B cell (primary cell): ENCODE measurements at regions not wholly inside any gene's neighbourhood (a gene's known extent, or its start where the extent isn't known, plus 50 kb on each side); places are given as distances from the start of the nearest gene placed in this dataset.

ENCODE experiments used
- ATAC-seq: fragments of 200-7000 bp; cut with Tn5 transposase; one replicate; pipeline ENCODE4 v1.10.0; 2021; ENCODE audit warnings: low read depth, mild to moderate bottlenecking, moderate number of reproducible peaks, moderate library complexity
- CTCF ChIA-PET: fragments of 350-600 bp; sonication (Branson Sonifier 250); formaldehyde crosslinking; loops from one replicate; lab custom pipeline; 2021; ENCODE audit warnings: antibody characterized with exemption, inconsistent platforms; lab: Charles Lee
- POLR2A ChIA-PET: fragments of 350-600 bp; sonication (Branson Sonifier 250); formaldehyde crosslinking; loops from one replicate; lab custom pipeline; 2021; ENCODE audit warnings: antibody characterized with exemption; lab: Charles Lee
- DNase-seq: peaks from one replicate; pipeline ENCODE4 v3.0.0; 2013
- H2AFZ ChIP-seq: 2 replicates; pipeline ENCODE4 v1.6.1; 2012; ENCODE audit warnings: mild to moderate bottlenecking, low read depth, low read length; ENCODE audit not compliant: insufficient read depth, poor library complexity, severe bottlenecking
- H3K27ac ChIP-seq, 2 donors: 1 replicate in 1 of 2; 2 replicates in 1 of 2; pipeline ENCODE4 v1.5.1; 2012 to 2013; ENCODE audit warnings: low read length in 2 of 2, mild to moderate bottlenecking in 2 of 2, moderate library complexity in 1 of 2
- H3K27me3 ChIP-seq, 4 experiments: fragments of 200-600 bp in 1 of 4; sonication (generic) in 1 of 4; replicated peaks in 1 of 4; 1 replicate in 2 of 4; 2 replicates in 2 of 4; pipeline versions ENCODE4 v1.6.1 to v1.7.0; 2013 to 2016; ENCODE audit warnings: low read length in 3 of 4, mild to moderate bottlenecking in 2 of 4, mixed read lengths in 1 of 4, moderate library complexity in 1 of 4; ENCODE audit not compliant: insufficient read depth in 4 of 4, control insufficient read depth in 3 of 4; ENCODE audit errors: control extremely low read depth in 1 of 4
- H3K36me3 ChIP-seq, 2 experiments: replicated peaks in 1 of 2; 1 replicate in 1 of 2; 2 replicates in 1 of 2; pipeline versions ENCODE4 v1.6.1 to v1.7.1; 2013; ENCODE audit warnings: low read length in 1 of 2; ENCODE audit not compliant: insufficient read depth in 2 of 2, control insufficient read depth in 1 of 2; ENCODE audit errors: control extremely low read depth in 1 of 2, extremely low read depth in 1 of 2
- H3K4me1 ChIP-seq, 2 donors: fragments of 200-600 bp in 1 of 2; sonication (generic) in 1 of 2; 1 replicate in 1 of 2; 2 replicates in 1 of 2; pipeline versions ENCODE4 v1.5.1 to v1.6.1; 2013 to 2017; ENCODE audit warnings: low read length in 2 of 2; ENCODE audit not compliant: control insufficient read depth in 2 of 2, insufficient read depth in 2 of 2
- H3K4me2 ChIP-seq: replicated peaks from 2 replicates; pipeline ENCODE3; 2012; ENCODE audit warnings: mild to moderate bottlenecking, low read depth, low read length; ENCODE audit not compliant: poor library complexity, severe bottlenecking
- H3K4me3 ChIP-seq, 5 experiments: fragments of 200-600 bp in 1 of 5; sonication (generic) in 1 of 5; 1 replicate in 3 of 5; 2 replicates in 2 of 5; pipeline versions ENCODE4 v1.5.1 to v1.7.0; 2011 to 2016; ENCODE audit warnings: low read length in 4 of 5, mild to moderate bottlenecking in 4 of 5, low read depth in 2 of 5, control low read depth in 1 of 5, moderate library complexity in 1 of 5; ENCODE audit not compliant: insufficient read depth in 1 of 5; ENCODE audit errors: control extremely low read depth in 1 of 5, extremely low read depth in 1 of 5
- H3K79me2 ChIP-seq: fragments of 200-600 bp; sonication (generic); one replicate; pipeline ENCODE4 v1.6.0; 2016; ENCODE audit warnings: low read length; ENCODE audit not compliant: control insufficient read depth, insufficient read depth
- H3K9ac ChIP-seq: fragments of 200-600 bp; sonication (generic); 2 replicates; pipeline ENCODE4 v1.6.1; 2017; ENCODE audit warnings: mild to moderate bottlenecking, low read length, moderate library complexity
- H3K9me3 ChIP-seq, 3 donors: one replicate each; pipeline versions ENCODE4 v1.6.1 to v1.7.1; 2013; ENCODE audit warnings: low read length in 2 of 3; ENCODE audit not compliant: control insufficient read depth in 2 of 3, insufficient read depth in 1 of 3; ENCODE audit errors: control extremely low read depth in 1 of 3
- H4K20me1 ChIP-seq: 2 replicates; pipeline ENCODE4 v1.6.0; 2012; ENCODE audit warnings: mild to moderate bottlenecking, low read length; ENCODE audit not compliant: insufficient read depth, control insufficient read depth, poor library complexity, severe bottlenecking
- H3K27ac Mint-ChIP-seq: one replicate; pipeline ENCODE4 v1.8.0; 2021; ENCODE audit warnings: mixed read lengths
- H3K27me3 Mint-ChIP-seq: one replicate; pipeline ENCODE4 v1.8.0; 2021; ENCODE audit warnings: mixed read lengths
- H3K4me1 Mint-ChIP-seq: one replicate; pipeline ENCODE4 v1.8.0; 2021; ENCODE audit warnings: mixed read lengths
- H3K4me3 Mint-ChIP-seq: one replicate; pipeline ENCODE4 v1.8.0; 2021; ENCODE audit warnings: mixed read lengths
- H3K9me3 Mint-ChIP-seq: one replicate; pipeline ENCODE4 v1.8.0; 2022; ENCODE audit warnings: mixed read lengths; ENCODE audit not compliant: insufficient read depth
- EZH2 ChIP-seq: IDR thresholded peaks from 2 replicates; pipeline ENCODE4 v1.6.1; 2012; ENCODE audit warnings: borderline replicate concordance, low read depth, mild to moderate bottlenecking, moderate library complexity, low read length; ENCODE audit not compliant: insufficient read depth, poor library complexity, severe bottlenecking
- WGBS: methylation state at CpG from one replicate; pipeline ENCODE4 v1.1.5; 2013; ENCODE audit warnings: missing lambda C conversion rate; ENCODE audit not compliant: insufficient coverage; 5-methylcytosine and 5-hydroxymethylcytosine counted together
- intact Hi-C: fragments of 100-400 bp; cut with micrococcal nuclease; formaldehyde crosslinking; loops from one replicate; pipeline ENCODE4 v1.10.0; 2022
- TF ChIP-seq, protein P1 (sequence below): fragments of 200-600 bp; IDR thresholded peaks from one replicate; pipeline ENCODE4 v1.8.0; 2022; ENCODE audit warnings: antibody characterized with exemption, mild to moderate bottlenecking

DNA sequence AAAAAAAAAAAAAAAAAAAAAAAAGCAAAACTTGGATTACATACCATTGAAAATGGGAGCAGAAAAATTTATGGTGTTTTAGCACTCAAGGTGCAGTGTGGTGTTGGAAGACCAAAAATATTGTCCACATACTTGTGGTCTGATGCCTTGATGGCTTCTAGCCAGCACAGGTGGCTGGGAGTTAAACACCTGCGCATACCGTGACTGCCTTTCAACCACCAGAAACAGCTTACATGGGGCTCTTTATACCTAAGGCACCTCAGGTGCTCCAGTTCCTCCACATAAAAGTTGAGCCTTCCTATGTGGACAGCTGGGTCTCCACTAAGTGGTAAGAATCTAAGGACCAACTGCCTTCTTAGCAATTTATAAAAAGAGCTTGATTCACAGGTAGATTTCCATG lies 802.6 kb upstream of the CELF4 start:
- Mint-ChIP-seq H3K4me1 (no peaks in the 10 kb centered on the region), H3K4me3 (no peak overlapping the region), H3K27ac (no peak overlapping the region), H3K27me3 (no peaks in the 10 kb centered on the region), H3K9me3 (no peaks in the 10 kb centered on the region)
- Histone ChIP-seq H4K20me1 (no peaks in the 10 kb centered on the region), H3K4me1 (no peaks in the 10 kb centered on the region), H3K27me3 (no peaks in the 10 kb centered on the region), H3K4me2 (no peak overlapping the region), H3K79me2 (no peaks in the 10 kb centered on the region), H3K27ac (no peak overlapping the region), H3K4me3 (no peak overlapping the region), H2AFZ (no peak overlapping the region), H3K9ac (no peak overlapping the region), H3K9me3 (no peaks in the 10 kb centered on the region), H3K36me3 (no peaks in the 10 kb centered on the region)
- WGBS = 100% methylated on average over 2 of the region's 2 CpGs
- DNase-seq (no peak), ATAC-seq (no peak)
- POLR2A ChIA-PET = no interaction called here
- CTCF ChIA-PET = no interaction called here
- TF ChIP-seq EZH2 = no peak
- TF ChIP-seq, protein P1, sequence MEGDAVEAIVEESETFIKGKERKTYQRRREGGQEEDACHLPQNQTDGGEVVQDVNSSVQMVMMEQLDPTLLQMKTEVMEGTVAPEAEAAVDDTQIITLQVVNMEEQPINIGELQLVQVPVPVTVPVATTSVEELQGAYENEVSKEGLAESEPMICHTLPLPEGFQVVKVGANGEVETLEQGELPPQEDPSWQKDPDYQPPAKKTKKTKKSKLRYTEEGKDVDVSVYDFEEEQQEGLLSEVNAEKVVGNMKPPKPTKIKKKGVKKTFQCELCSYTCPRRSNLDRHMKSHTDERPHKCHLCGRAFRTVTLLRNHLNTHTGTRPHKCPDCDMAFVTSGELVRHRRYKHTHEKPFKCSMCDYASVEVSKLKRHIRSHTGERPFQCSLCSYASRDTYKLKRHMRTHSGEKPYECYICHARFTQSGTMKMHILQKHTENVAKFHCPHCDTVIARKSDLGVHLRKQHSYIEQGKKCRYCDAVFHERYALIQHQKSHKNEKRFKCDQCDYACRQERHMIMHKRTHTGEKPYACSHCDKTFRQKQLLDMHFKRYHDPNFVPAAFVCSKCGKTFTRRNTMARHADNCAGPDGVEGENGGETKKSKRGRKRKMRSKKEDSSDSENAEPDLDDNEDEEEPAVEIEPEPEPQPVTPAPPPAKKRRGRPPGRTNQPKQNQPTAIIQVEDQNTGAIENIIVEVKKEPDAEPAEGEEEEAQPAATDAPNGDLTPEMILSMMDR = no peak
- intact Hi-C loops = no loop called here

DNA sequence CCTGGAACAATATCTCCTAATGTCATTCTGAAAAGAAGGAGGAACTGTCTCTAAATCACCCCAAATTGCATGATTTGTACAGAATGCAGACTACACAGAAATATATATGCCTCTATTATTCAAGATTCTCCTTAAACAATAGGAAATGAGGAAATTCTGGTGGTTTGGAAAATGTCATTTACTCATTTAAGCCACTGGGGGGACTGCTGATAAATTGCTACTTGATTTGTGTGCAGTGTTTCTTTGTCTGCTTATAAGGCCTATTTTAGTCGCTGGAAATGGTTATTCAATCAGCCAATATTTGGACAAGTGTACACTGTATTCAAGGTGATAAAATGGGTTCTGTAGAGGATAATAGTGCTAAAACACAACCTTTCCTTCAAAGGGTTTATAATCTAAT lies 801.9 kb upstream of the CELF4 start:
- no peak overlapping the region for H3K27ac Mint-ChIP-seq
- TF ChIP-seq EZH2 = no peak
- TF ChIP-seq, protein P1 = no peak
- H3K27me3 Mint-ChIP-seq = no peaks in the 10 kb centered on the region
- H3K79me2 ChIP-seq = no peaks in the 10 kb centered on the region
- intact Hi-C loops = no loop called here
- H3K9ac ChIP-seq = no peak overlapping the region
- POLR2A ChIA-PET = no interaction called here
- H3K4me3 Mint-ChIP-seq = no peak overlapping the region
- no peaks in the 10 kb centered on the region for H3K27me3 ChIP-seq
- H3K4me3 ChIP-seq = no peak overlapping the region
- H4K20me1 ChIP-seq = no peaks in the 10 kb centered on the region
- no peaks in the 10 kb centered on the region for H3K36me3 ChIP-seq
- H2AFZ ChIP-seq = no peak overlapping the region
- no peaks in the 10 kb centered on the region for H3K4me1 Mint-ChIP-seq
- H3K4me1 ChIP-seq = no peaks in the 10 kb centered on the region
- DNase-seq (no peak), ATAC-seq (no peak)
- H3K9me3 ChIP-seq = peaks cover 0 to under 1% (median 0%) of the 10 kb centered on the region in 3 donors
- H3K27ac ChIP-seq = no peak overlapping the region
- H3K9me3 Mint-ChIP-seq = no peaks in the 10 kb centered on the region
- no CpG with 5 or more reads among the region's 1 CpG for whole genome bisulfite sequencing
- CTCF ChIA-PET = no interaction called here
- no peak overlapping the region for H3K4me2 ChIP-seq
